Gastrocnemius medialis (tissue), 4 donors: ENCODE measurements at regions not wholly inside any gene's neighbourhood (a gene's known extent, or its start where the extent isn't known, plus 50 kb on each side); places are given as distances from the start of the nearest gene placed in this dataset.

Experiments
- ATAC-seq, 2 donors: fragments of 150-250 bp; one replicate each; pipeline ENCODE4 v1.9.1; 2016
- DNase-seq, 2 donors: peaks; one replicate each; pipeline ENCODE4 v3.0.0-alpha.2; 2019
- H3K27ac ChIP-seq, 4 donors: fragments of 200-600 bp; sonication (generic); 1 replicate in 1 of 4; 2 replicates in 3 of 4; pipeline ENCODE4 v1.5.1; 2016 to 2018; ENCODE audit warnings: mild to moderate bottlenecking in 2 of 4, moderate library complexity in 1 of 4
- H3K27me3 ChIP-seq, 3 donors: fragments of 200-600 bp; sonication (generic) in 2 of 3; 1 replicate in 1 of 3; 2 replicates in 2 of 3; pipeline versions ENCODE4 v1.5.1 to v1.6.0; 2016 to 2019; ENCODE audit warnings: mild to moderate bottlenecking in 1 of 3, moderate library complexity in 1 of 3
- H3K36me3 ChIP-seq, 2 donors: fragments of 200-600 bp; sonication (generic) in 1 of 2; one replicate each; pipeline ENCODE4 v1.5.1; 2017 to 2018
- H3K4me1 ChIP-seq, 2 donors: fragments of 200-600 bp; sonication (generic) in 1 of 2; one replicate each; pipeline ENCODE4 v1.5.1; 2016 to 2017; ENCODE audit warnings: mild to moderate bottlenecking in 2 of 2
- H3K4me3 ChIP-seq, 4 donors: fragments of 200-600 bp; sonication (generic) in 3 of 4; 1 replicate in 1 of 4; 2 replicates in 3 of 4; pipeline ENCODE4 v1.5.1; 2016 to 2019; ENCODE audit warnings: mild to moderate bottlenecking in 2 of 4
- H3K9me3 ChIP-seq, 3 donors: fragments of 200-600 bp; sonication (generic) in 2 of 3; 1 replicate in 1 of 3; 2 replicates in 2 of 3; pipeline ENCODE4 v1.5.1; 2016 to 2019
- CTCF ChIP-seq, 5 experiments: fragments of 450-650 bp in 3 of 5; fragments of 200-600 bp in 2 of 5; sonication (generic) in 2 of 5; IDR thresholded peaks in 4 of 5; conservative IDR thresholded peaks in 1 of 5; 1 replicate in 4 of 5; 2 replicates in 1 of 5; pipeline ENCODE4 v1.5.1; 2016 to 2019; ENCODE audit warnings: antibody characterized with exemption in 5 of 5, mild to moderate bottlenecking in 3 of 5, moderate library complexity in 3 of 5
- POLR2A ChIP-seq, 2 donors: fragments of 450-650 bp; IDR thresholded peaks; one replicate each; pipeline ENCODE4 v1.6.1; 2017; ENCODE audit warnings: antibody characterized with exemption in 2 of 2, mild to moderate bottlenecking in 2 of 2, moderate library complexity in 2 of 2
- in situ Hi-C, 4 donors: fragments of 200-750 bp; cut with MboI; loops; one replicate each; pipeline versions ENCODE4 v1.15.0 to v1.8.0; 2017; ENCODE audit warnings: low sequenced_read_pairs in 4 of 4
- intact Hi-C: fragments of 100-400 bp; cut with DNase I; formaldehyde crosslinking; loops from one replicate; pipeline ENCODE4 v1.15.1; 2023; ENCODE audit warnings: low total_unique reads

GRCh38 chr1:61588736-61589672 is 135.9 kb downstream of the TM2D1 start:
- ATAC-seq: peak; percentile 47 to 65

GRCh38 chr1:61585714-61586113 is 139.2 kb downstream of the TM2D1 start:
- Histone ChIP-seq H3K27me3 (no peaks in the 10 kb centered on the region), H3K36me3 (no peaks in the 10 kb centered on the region), H3K9me3 (no peaks in the 10 kb centered on the region), H3K27ac (no peak overlapping the region), H3K4me3 (no peak overlapping the region), H3K4me1 (no peaks in the 10 kb centered on the region)
- DNase-seq (no peak), ATAC-seq (no peak)
- intact Hi-C loops (loop anchor here (10.0 kb wide), 1 partner anchor 611 kb away; no protein-coding TSS in a partner anchor), in situ Hi-C loops (no loop called here)
- no peak for TF ChIP-seq CTCF (IDR thresholded peaks at IDR 0.05 in 4 of 5, conservative IDR thresholded peaks at IDR 0.05 in 1 of 5)
- no peak for TF ChIP-seq POLR2A (IDR thresholded peaks at IDR 0.05)

More at GRCh38 chr1:61588736-61589672, 135.9 kb downstream of the TM2D1 start:
- H3K4me1 ChIP-seq: no peaks in the 10 kb centered on the region
- peak; percentile 47 to 72 (median 58) for TF ChIP-seq CTCF (IDR thresholded peaks at IDR 0.05 in 4 of 5, conservative IDR thresholded peaks at IDR 0.05 in 1 of 5)
- no peak for TF ChIP-seq POLR2A (IDR thresholded peaks at IDR 0.05)
- peak in 1 of 2 donors; percentile 24 for DNase-seq
- H3K36me3 ChIP-seq: no peaks in the 10 kb centered on the region
- H3K4me3 ChIP-seq: no peak overlapping the region
- in situ Hi-C loops (no loop called here), intact Hi-C loops (loop anchor here (10.0 kb wide), 1 partner anchor 614 kb away; no protein-coding TSS in a partner anchor)
- no peaks in the 10 kb centered on the region for H3K9me3 ChIP-seq
- no peaks in the 10 kb centered on the region for H3K27me3 ChIP-seq
- H3K27ac ChIP-seq: no peak overlapping the region

GRCh38 chr1:61583703-61584102 is 141.2 kb downstream of the TM2D1 start:
- Histone ChIP-seq H3K27ac (no peak overlapping the region), H3K36me3 (no peaks in the 10 kb centered on the region), H3K4me3 (no peak overlapping the region), H3K4me1 (no peaks in the 10 kb centered on the region), H3K27me3 (no peaks in the 10 kb centered on the region), H3K9me3 (no peaks in the 10 kb centered on the region)
- no peak for ATAC-seq
- no peak for DNase-seq
- intact Hi-C loops: loop anchor here (10.0 kb wide), 1 partner anchor 609 kb away; no protein-coding TSS in a partner anchor
- in situ Hi-C loops: no loop called here
- TF ChIP-seq POLR2A (IDR thresholded peaks at IDR 0.05): no peak
- no peak for TF ChIP-seq CTCF (IDR thresholded peaks at IDR 0.05 in 4 of 5, conservative IDR thresholded peaks at IDR 0.05 in 1 of 5)

- Histone ChIP-seq H3K9me3 (no peaks in the 10 kb centered on the region), H3K4me1 (no peaks in the 10 kb centered on the region), H3K4me3 (no peak overlapping the region), H3K36me3 (no peaks in the 10 kb centered on the region), H3K27ac (no peak overlapping the region), H3K27me3 (no peaks in the 10 kb centered on the region)
- TF ChIP-seq CTCF (IDR thresholded peaks at IDR 0.05 in 4 of 5, conservative IDR thresholded peaks at IDR 0.05 in 1 of 5) (no peak), POLR2A (IDR thresholded peaks at IDR 0.05) (no peak)
- DNase-seq: no peak
- intact Hi-C loops: loop anchor here (10.0 kb wide), 1 partner anchor 606 kb away; no protein-coding TSS in a partner anchor
- in situ Hi-C loops: no loop called here
- ATAC-seq: no peak
Observed at GRCh38 chr1:61581251-61581650, 143.7 kb downstream of the TM2D1 start.
